ENCODE measurements at regions not wholly inside any gene's neighbourhood (a gene's known extent, or its start where the extent isn't known, plus 50 kb on each side); places are given as distances from the start of the nearest gene placed in this dataset.
"Not testable (repeated sequence)": the region's sequence is repeated elsewhere in the genome, so short reads cannot be mapped to it uniquely, and the experiment has no call there.

DNA sequence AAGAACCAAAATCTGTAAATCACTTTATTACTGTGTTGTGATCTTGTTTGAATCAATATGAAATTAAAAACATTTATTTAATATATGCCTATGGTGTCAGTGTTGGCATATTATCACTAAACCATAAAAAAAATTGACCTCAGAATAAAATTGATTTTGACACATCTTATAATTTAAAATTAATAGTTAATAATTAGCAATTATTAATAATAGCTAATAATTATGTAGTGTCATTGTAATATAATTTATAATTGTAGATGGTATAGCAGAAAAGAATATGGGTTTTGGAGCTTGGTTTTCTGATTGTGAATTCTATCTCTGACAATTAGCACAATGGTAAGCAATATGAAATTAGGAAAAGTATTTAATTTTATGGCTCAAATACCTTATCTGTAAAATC lies 89.4 kb upstream of the CNTNAP2 start:
- TF ChIP-seq, protein P1, sequence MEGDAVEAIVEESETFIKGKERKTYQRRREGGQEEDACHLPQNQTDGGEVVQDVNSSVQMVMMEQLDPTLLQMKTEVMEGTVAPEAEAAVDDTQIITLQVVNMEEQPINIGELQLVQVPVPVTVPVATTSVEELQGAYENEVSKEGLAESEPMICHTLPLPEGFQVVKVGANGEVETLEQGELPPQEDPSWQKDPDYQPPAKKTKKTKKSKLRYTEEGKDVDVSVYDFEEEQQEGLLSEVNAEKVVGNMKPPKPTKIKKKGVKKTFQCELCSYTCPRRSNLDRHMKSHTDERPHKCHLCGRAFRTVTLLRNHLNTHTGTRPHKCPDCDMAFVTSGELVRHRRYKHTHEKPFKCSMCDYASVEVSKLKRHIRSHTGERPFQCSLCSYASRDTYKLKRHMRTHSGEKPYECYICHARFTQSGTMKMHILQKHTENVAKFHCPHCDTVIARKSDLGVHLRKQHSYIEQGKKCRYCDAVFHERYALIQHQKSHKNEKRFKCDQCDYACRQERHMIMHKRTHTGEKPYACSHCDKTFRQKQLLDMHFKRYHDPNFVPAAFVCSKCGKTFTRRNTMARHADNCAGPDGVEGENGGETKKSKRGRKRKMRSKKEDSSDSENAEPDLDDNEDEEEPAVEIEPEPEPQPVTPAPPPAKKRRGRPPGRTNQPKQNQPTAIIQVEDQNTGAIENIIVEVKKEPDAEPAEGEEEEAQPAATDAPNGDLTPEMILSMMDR (IDR thresholded peaks at IDR 0.05; ENCODE audit: unreplicated experiment), result no peak
- H3K36me3 Mint-ChIP-seq (ENCODE audit: low read depth, unreplicated experiment), result peaks cover 4% of the 10 kb centered on the region
- no peaks in the 10 kb centered on the region for H3K27me3 Mint-ChIP-seq (ENCODE audit: unreplicated experiment)
- H3K27ac Mint-ChIP-seq (ENCODE audit: unreplicated experiment), result no peak overlapping the region
- no peak for DNase-seq (ENCODE audit: low spot score)
- peaks cover 15% of the 10 kb centered on the region for H3K9me3 Mint-ChIP-seq (ENCODE audit: unreplicated experiment)
- no peaks in the 10 kb centered on the region for H3K4me1 Mint-ChIP-seq (ENCODE audit: unreplicated experiment)
- no peak overlapping the region for H3K4me3 Mint-ChIP-seq (ENCODE audit: unreplicated experiment)

GRCh38 chr7:146022776-146023175 lies 93.8 kb upstream of the CNTNAP2 start:
- Mint-ChIP-seq H3K4me3 (ENCODE audit: unreplicated experiment) (no peak overlapping the region), H3K4me1 (ENCODE audit: unreplicated experiment) (no peaks in the 10 kb centered on the region), H3K9me3 (ENCODE audit: unreplicated experiment) (peaks cover 15% of the 10 kb centered on the region), H3K27ac (ENCODE audit: unreplicated experiment) (no peak overlapping the region), H3K27me3 (ENCODE audit: unreplicated experiment) (no peaks in the 10 kb centered on the region), H3K36me3 (ENCODE audit: low read depth, unreplicated experiment) (peaks cover 4% of the 10 kb centered on the region)
- no peak for DNase-seq (ENCODE audit: low spot score)
- TF ChIP-seq, protein P1 (IDR thresholded peaks at IDR 0.05; ENCODE audit: unreplicated experiment), result no peak

DNA sequence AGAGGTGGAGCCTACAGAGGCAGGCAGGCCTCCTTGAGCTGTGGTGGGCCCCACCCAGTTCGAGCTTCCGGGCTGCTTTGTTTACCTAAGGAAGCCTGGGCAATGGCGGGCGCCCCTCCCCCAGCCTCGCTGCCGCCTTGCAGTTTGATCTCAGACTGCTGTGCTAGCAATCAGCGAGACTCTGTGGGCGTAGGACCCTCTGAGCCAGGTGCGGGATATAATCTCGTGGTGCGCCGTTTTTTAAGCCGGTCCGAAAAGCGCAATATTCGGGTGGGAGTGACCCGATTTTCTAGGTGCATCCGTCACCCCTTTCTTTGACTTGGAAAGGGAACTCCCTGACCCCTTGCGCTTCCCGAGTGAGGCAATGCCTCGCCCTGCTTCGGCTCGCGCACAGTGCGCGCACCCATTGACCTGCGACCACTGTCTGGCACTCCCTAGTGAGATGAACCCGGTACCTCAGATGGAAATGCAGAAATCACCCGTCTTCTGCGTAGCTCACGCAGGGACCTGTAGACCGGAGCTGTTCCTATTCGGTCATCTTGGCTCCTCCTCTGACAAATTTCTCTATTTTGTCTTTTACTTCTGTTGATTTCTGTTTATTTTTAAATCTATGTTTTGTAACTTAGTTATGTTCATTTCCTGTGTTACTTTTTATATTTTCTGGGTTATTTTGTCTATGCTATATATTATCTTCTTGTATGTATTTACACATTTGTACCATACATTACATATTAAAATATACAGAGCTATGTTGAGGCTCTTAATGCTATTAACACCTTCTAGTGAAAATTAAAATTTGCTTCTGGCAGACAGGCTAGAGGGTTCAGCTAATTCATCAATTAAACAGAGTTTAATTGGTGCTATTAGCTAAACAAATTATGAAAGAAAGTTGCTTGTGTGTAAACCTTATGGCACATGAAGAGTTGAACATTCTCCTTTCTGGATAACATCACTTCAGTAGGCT lies 97.3 kb upstream of the CNTNAP2 start:
- not testable (repeated sequence) for DNase-seq (ENCODE audit: low spot score)

GRCh38 chr7:146017366-146017765 lies 99.2 kb upstream of the CNTNAP2 start:
- H3K9me3 Mint-ChIP-seq (ENCODE audit: unreplicated experiment); H3K27me3 Mint-ChIP-seq (ENCODE audit: unreplicated experiment); H3K4me1 Mint-ChIP-seq (ENCODE audit: unreplicated experiment); H3K27ac Mint-ChIP-seq (ENCODE audit: unreplicated experiment); H3K36me3 Mint-ChIP-seq (ENCODE audit: low read depth, unreplicated experiment); DNase-seq (ENCODE audit: low spot score); H3K4me3 Mint-ChIP-seq (ENCODE audit: unreplicated experiment): not testable (repeated sequence)

More for the DNA sequence above, 97.3 kb upstream of the CNTNAP2 start:
- H3K27ac Mint-ChIP-seq (ENCODE audit: unreplicated experiment); H3K4me1 Mint-ChIP-seq (ENCODE audit: unreplicated experiment); H3K4me3 Mint-ChIP-seq (ENCODE audit: unreplicated experiment); H3K36me3 Mint-ChIP-seq (ENCODE audit: low read depth, unreplicated experiment); H3K9me3 Mint-ChIP-seq (ENCODE audit: unreplicated experiment); H3K27me3 Mint-ChIP-seq (ENCODE audit: unreplicated experiment): not testable (repeated sequence)

- not testable (repeated sequence) for H3K36me3 Mint-ChIP-seq (ENCODE audit: low read depth, unreplicated experiment); H3K4me1 Mint-ChIP-seq (ENCODE audit: unreplicated experiment); H3K27me3 Mint-ChIP-seq (ENCODE audit: unreplicated experiment); H3K4me3 Mint-ChIP-seq (ENCODE audit: unreplicated experiment); DNase-seq (ENCODE audit: low spot score); H3K27ac Mint-ChIP-seq (ENCODE audit: unreplicated experiment); H3K9me3 Mint-ChIP-seq (ENCODE audit: unreplicated experiment)
Measured at GRCh38 chr7:146014154-146014553, 102.4 kb upstream of the CNTNAP2 start.

DNA sequence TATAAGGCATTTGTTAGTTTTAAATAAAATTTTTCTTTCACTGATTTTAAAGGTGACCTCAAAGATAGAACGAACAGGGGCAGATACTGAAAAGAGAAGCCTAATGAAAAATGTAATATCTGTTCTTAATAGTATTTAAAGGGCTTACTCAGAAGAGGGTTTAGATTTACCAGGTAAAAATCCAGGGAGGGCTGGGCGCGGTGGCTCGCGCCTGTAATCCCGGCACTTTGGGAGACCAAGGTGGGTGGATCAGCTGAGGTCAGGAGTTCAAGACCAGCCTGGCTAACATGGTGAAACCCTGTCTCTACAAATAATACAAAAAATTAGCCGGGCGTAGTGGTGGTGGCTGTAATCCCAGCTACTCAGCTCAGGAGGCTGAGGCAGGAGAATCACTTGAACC lies 108.3 kb upstream of the CNTNAP2 start:
- no peaks in the 10 kb centered on the region for H3K9me3 Mint-ChIP-seq (ENCODE audit: unreplicated experiment)
- DNase-seq (ENCODE audit: low spot score), result no peak
- H3K4me3 Mint-ChIP-seq (ENCODE audit: unreplicated experiment), result no peak overlapping the region

More for the DNA sequence above, 108.3 kb upstream of the CNTNAP2 start:
- Mint-ChIP-seq H3K4me1 (ENCODE audit: unreplicated experiment) (no peaks in the 10 kb centered on the region), H3K27ac (ENCODE audit: unreplicated experiment) (no peak overlapping the region), H3K27me3 (ENCODE audit: unreplicated experiment) (peaks cover 2% of the 10 kb centered on the region), H3K36me3 (ENCODE audit: low read depth, unreplicated experiment) (no peaks in the 10 kb centered on the region)
- TF ChIP-seq, protein P1 (IDR thresholded peaks at IDR 0.05; ENCODE audit: unreplicated experiment), result no peak
